GM12872 (cell line): ENCODE measurements at regions not wholly inside any gene's neighbourhood (a gene's known extent, or its start where the extent isn't known, plus 50 kb on each side); places are given as distances from the start of the nearest gene placed in this dataset.

ENCODE experiments used
- TF ChIP-seq, protein P1 (sequence below): IDR thresholded peaks from 3 replicates; pipeline ENCODE4 v1.5.1; 2011; ENCODE audit warnings: low read depth, mild to moderate bottlenecking, low read length, moderate library complexity; ENCODE audit not compliant: insufficient read depth

DNA sequence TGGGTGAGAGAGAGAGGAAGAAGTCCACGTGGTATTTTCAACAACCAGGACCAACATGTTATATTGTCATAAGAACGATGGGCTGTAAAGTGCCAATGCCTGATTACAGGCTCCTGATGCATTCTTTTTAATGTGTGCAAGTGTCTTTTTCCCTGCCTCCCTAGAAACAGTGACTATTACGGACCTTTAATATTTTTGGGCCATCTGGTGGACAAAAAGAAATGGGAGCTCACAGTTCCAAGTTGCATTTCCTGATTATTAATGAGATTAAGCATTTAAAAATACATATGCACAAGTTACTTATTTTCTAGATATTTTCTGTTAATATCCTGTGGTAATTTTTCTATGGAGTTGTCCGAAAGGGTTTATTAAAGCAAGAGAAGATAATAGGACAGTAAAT, 530.2 kb downstream of the NR2F2 start:
- TF ChIP-seq, protein P1, sequence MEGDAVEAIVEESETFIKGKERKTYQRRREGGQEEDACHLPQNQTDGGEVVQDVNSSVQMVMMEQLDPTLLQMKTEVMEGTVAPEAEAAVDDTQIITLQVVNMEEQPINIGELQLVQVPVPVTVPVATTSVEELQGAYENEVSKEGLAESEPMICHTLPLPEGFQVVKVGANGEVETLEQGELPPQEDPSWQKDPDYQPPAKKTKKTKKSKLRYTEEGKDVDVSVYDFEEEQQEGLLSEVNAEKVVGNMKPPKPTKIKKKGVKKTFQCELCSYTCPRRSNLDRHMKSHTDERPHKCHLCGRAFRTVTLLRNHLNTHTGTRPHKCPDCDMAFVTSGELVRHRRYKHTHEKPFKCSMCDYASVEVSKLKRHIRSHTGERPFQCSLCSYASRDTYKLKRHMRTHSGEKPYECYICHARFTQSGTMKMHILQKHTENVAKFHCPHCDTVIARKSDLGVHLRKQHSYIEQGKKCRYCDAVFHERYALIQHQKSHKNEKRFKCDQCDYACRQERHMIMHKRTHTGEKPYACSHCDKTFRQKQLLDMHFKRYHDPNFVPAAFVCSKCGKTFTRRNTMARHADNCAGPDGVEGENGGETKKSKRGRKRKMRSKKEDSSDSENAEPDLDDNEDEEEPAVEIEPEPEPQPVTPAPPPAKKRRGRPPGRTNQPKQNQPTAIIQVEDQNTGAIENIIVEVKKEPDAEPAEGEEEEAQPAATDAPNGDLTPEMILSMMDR = no peak

DNA sequence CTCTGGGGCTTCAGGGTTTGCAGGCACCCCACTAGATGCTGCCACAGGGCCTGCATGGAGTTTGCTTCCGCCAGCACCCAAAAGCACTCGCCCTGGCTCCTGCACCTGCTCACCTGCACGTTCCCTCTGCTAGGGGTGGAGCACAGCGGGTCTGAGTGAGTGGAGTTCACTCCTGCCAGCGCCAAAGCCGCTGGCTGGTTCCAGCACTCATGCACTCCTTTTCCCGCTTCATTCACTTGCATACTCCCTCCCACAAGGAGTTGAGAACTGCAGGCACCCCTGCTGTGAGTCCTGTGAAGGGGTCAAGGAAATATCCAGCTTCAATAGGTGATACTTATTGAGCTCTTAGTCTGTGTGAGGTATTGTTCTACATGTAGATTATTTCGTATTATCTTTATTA, 537.5 kb downstream of the NR2F2 start:
- TF ChIP-seq, protein P1 = no peak

DNA sequence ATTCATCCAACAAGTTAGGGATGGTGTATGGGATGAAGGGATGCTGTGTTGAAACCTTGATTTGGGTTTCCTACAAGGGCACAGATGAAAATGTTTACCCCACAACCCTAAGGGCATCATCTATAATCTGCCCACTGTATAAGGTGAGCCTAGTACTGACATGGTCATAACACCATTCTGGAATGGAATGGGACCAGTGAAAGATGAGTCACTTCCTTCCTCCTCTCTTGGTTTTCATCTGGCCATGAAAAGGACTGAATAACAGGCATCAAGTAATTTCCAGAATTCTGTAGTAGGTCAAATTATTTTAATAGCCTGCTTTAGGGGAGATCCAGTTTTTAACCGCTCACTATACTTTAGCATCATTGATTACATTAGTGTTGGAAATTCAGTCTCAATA, 538.6 kb downstream of the NR2F2 start:
- TF ChIP-seq, protein P1 = no peak

DNA sequence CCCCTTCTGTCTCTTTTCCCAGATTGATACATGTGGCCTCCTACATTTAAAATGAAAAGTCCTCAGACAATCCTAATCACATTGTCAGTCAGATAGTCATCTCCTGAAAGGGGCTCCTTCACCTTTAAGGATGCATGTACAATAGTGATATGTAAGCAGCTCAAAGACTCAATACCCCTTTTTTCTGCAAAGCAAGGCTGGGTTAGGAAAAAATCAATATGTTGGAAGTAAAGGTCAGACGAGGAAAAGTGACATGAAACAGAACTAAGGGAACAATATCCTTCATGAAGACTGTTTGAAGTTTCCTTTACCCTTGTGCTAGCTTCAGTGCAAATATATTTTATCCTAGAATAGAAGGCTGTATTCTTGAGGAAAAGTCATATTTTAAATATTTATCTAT, 539.3 kb downstream of the NR2F2 start:
- TF ChIP-seq, protein P1 = no peak

DNA sequence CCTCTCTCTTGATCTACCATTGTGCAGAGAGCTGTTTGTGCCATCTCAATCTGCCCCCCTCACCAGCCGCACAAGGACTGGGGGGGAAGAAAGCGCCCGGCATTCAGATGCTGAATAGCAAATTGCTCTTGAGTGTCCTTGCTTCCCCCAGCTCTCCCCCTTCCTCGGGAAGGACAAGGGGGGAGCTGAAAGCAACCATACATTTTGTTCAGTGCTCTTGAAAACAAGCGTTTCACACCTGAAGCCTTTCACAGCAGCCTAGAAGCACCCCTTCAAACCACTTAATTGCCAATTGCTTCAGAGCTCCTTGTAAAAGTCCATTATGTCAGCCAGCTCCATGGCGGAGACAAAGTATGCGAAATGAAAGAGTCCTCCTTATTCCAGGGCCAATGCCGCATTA, 540.1 kb downstream of the NR2F2 start:
- TF ChIP-seq, protein P1 = no peak

DNA sequence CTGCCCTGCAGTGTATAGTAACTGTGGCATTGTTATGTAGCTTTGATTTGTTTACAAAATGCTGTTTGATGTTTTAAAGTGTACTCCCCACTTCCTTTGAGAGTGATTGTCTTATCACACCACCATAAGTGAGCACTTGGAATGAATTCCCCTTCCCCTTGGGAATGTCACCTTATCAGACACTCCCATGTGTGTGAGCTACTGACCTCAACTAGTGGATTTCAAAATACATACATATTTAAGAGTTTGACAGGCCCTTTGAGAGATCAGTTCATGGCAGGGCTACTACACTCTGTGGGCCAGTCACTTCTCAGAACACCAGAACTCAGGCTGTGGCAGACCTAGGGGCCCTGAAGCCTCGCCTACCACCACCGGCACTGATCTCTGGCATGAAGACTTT, 547.6 kb downstream of the NR2F2 start:
- TF ChIP-seq, protein P1 = no peak

DNA sequence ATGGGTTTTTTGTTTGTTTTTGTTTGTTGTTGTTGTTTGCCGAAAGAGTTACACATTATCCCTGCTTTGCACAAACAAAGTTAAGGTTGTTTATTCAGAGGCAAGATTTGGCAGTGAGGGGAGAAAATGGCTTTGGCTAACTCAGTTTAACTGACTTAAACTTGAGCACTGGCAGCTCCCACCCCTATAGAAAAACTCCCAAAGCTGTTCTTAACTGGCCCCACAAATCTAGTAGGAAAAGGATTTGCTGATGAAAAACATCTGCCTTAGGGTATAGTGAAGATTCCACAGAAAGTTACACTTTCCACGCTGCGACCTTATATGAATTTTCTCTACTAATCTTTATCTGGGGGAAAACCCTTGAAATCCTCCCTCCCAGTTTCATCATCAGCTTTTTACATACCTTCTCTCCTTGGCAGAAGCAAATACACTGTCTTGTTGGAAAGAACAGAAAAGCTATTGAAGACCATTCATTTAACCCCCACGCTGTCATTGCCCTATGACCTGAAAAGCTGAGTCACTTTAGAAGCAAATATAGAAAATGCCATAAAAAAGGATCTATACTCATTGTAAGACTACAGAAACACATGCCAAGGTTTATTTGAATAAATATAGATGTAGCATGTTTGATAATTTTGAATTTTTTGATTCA, 551.7 kb downstream of the NR2F2 start:
- TF ChIP-seq, protein P1 = no peak
